Trophoblast cell (in vitro differentiated cells and primary cell): ENCODE measurements at regions not wholly inside any gene's neighbourhood (a gene's known extent, or its start where the extent isn't known, plus 50 kb on each side); places are given as distances from the start of the nearest gene placed in this dataset.

Experiments
- DNase-seq, 2 donors: peaks; one replicate each; pipeline ENCODE4 v3.0.0-alpha.2; 2016
- H2AFZ ChIP-seq: 2 replicates; pipeline ENCODE4 v1.6.1; 2013; ENCODE audit warnings: low read length, moderate library complexity, mild to moderate bottlenecking; ENCODE audit not compliant: insufficient read depth, poor library complexity
- H2AK5ac ChIP-seq: 2 replicates; pipeline ENCODE4 v1.6.1; 2013; ENCODE audit warnings: mild to moderate bottlenecking, low read length
- H2BK120ac ChIP-seq: 2 replicates; pipeline ENCODE4 v1.6.1; 2013; ENCODE audit warnings: low read length, mild to moderate bottlenecking, moderate library complexity; ENCODE audit not compliant: insufficient read depth, poor library complexity
- H2BK12ac ChIP-seq: 2 replicates; pipeline ENCODE4 v1.6.1; 2013; ENCODE audit warnings: mild to moderate bottlenecking, low read length, moderate library complexity
- H2BK5ac ChIP-seq: 2 replicates; pipeline ENCODE4 v1.6.1; 2013; ENCODE audit warnings: low read length, low read depth, moderate library complexity, mild to moderate bottlenecking; ENCODE audit not compliant: poor library complexity
- H3K14ac ChIP-seq: 2 replicates; pipeline ENCODE4 v1.6.1; 2013; ENCODE audit warnings: mild to moderate bottlenecking, low read length
- H3K18ac ChIP-seq: 2 replicates; pipeline ENCODE4 v1.6.1; 2013; ENCODE audit warnings: mild to moderate bottlenecking, low read length
- H3K23ac ChIP-seq: 2 replicates; pipeline ENCODE4 v1.6.1; 2013; ENCODE audit warnings: low read length
- H3K27ac ChIP-seq: 2 replicates; pipeline ENCODE4 v1.5.1; 2013; ENCODE audit warnings: low read depth, mild to moderate bottlenecking, inconsistent platforms, low read length, moderate library complexity
- H3K27me3 ChIP-seq: 2 replicates; pipeline ENCODE4 v1.6.1; 2013; ENCODE audit warnings: inconsistent platforms, mild to moderate bottlenecking, low read length, moderate library complexity; ENCODE audit not compliant: insufficient read depth
- H3K36me3 ChIP-seq, 2 experiments: 1 replicate in 1 of 2; 2 replicates in 1 of 2; pipeline ENCODE4 v1.6.1; 2013; ENCODE audit warnings: low read length in 2 of 2, mild to moderate bottlenecking in 2 of 2, moderate library complexity in 1 of 2; ENCODE audit not compliant: insufficient read depth in 2 of 2, control insufficient read depth in 1 of 2
- H3K4ac ChIP-seq: 2 replicates; pipeline ENCODE4 v1.6.1; 2013; ENCODE audit warnings: low read depth, mild to moderate bottlenecking, low read length, moderate library complexity
- H3K4me1 ChIP-seq, 2 experiments: 1 replicate in 1 of 2; 2 replicates in 1 of 2; pipeline ENCODE4 v1.6.1; 2013; ENCODE audit warnings: low read length in 2 of 2, mild to moderate bottlenecking in 2 of 2, moderate library complexity in 1 of 2; ENCODE audit not compliant: insufficient read depth in 2 of 2, control insufficient read depth in 1 of 2
- H3K4me2 ChIP-seq: 2 replicates; pipeline ENCODE4 v1.6.1; 2013; ENCODE audit warnings: inconsistent platforms, mild to moderate bottlenecking, low read length, moderate library complexity
- H3K4me3 ChIP-seq: 2 replicates; pipeline ENCODE4 v1.5.1; 2013; ENCODE audit warnings: mild to moderate bottlenecking, low read depth, low read length, inconsistent platforms
- H3K79me1 ChIP-seq: one replicate; pipeline ENCODE4 v1.6.1; 2013; ENCODE audit warnings: low read length
- H3K79me2 ChIP-seq: 2 replicates; pipeline ENCODE4 v1.6.1; 2013; ENCODE audit warnings: low read length, mild to moderate bottlenecking; ENCODE audit not compliant: control insufficient read depth, insufficient read depth, poor library complexity
- H3K9ac ChIP-seq: 2 replicates; pipeline ENCODE4 v1.6.1; 2013; ENCODE audit warnings: mild to moderate bottlenecking, low read length
- H3K9me3 ChIP-seq: 2 replicates; pipeline ENCODE4 v1.6.1; 2013; ENCODE audit warnings: low read depth, mild to moderate bottlenecking, control low read depth, inconsistent platforms, low read length; ENCODE audit not compliant: insufficient read depth
- H4K12ac ChIP-seq: 2 replicates; pipeline ENCODE4 v1.6.1; 2013; ENCODE audit warnings: low read depth, mild to moderate bottlenecking, low read length, moderate library complexity
- H4K8ac ChIP-seq: 2 replicates; pipeline ENCODE4 v1.6.1; 2013; ENCODE audit warnings: low read depth, mild to moderate bottlenecking, low read length, moderate library complexity
- H4K91ac ChIP-seq: one replicate; pipeline ENCODE4 v1.6.1; 2013; ENCODE audit warnings: low read depth, mild to moderate bottlenecking, low read length, moderate library complexity
- WGBS: extraction: QIAGEN DNeasy Blood & Tissue Kit; methylation state at CpG from one replicate; pipeline ENCODE4 v1.1.7; 2013; ENCODE audit warnings: missing lambda C conversion rate; ENCODE audit not compliant: insufficient read length, insufficient coverage; ENCODE audit errors: extremely low coverage; 5-methylcytosine and 5-hydroxymethylcytosine counted together

- no peak for DNase-seq
- Histone ChIP-seq H4K12ac (no peak overlapping the region), H3K36me3 (no peaks in the 10 kb centered on the region), H2AFZ (no peak overlapping the region), H3K4me1 (no peaks in the 10 kb centered on the region), H2BK12ac (no peak overlapping the region), H2BK5ac (no peak overlapping the region), H3K79me2 (no peaks in the 10 kb centered on the region), H3K79me1 (no peaks in the 10 kb centered on the region), H2BK120ac (no peak overlapping the region), H2AK5ac (no peak overlapping the region), H3K4me2 (no peak overlapping the region), H4K8ac (no peak overlapping the region), H3K4me3 (no peak overlapping the region), H4K91ac (no peak overlapping the region), H3K27ac (no peak overlapping the region), H3K9me3 (peaks cover 2% of the 10 kb centered on the region), H3K23ac (no peak overlapping the region), H3K18ac (no peak overlapping the region), H3K27me3 (no peaks in the 10 kb centered on the region), H3K9ac (no peak overlapping the region), H3K4ac (no peak overlapping the region), H3K14ac (no peak overlapping the region)
- WGBS = no CpG with 5 or more reads among the region's 2 CpGs
Measured at GRCh38 chr2:128701418-128701817, 382.8 kb upstream of the HS6ST1 start.

GRCh38 chr2:128702616-128703015 is 383.9 kb upstream of the HS6ST1 start:
- Histone ChIP-seq H2BK5ac (no peak overlapping the region), H3K23ac (no peak overlapping the region), H2BK12ac (no peak overlapping the region), H3K9me3 (peaks cover 6% of the 10 kb centered on the region), H2AFZ (no peak overlapping the region), H2AK5ac (no peak overlapping the region), H4K12ac (no peak overlapping the region), H3K4me3 (no peak overlapping the region), H4K91ac (no peak overlapping the region), H3K18ac (no peak overlapping the region), H3K79me1 (no peaks in the 10 kb centered on the region), H3K27ac (no peak overlapping the region), H3K4ac (no peak overlapping the region), H3K14ac (no peak overlapping the region), H3K4me2 (no peak overlapping the region), H3K79me2 (no peaks in the 10 kb centered on the region), H3K36me3 (no peaks in the 10 kb centered on the region), H4K8ac (no peak overlapping the region), H3K4me1 (no peaks in the 10 kb centered on the region), H3K27me3 (no peaks in the 10 kb centered on the region), H2BK120ac (no peak overlapping the region), H3K9ac (no peak overlapping the region)
- DNase-seq = no peak
- no CpG with 5 or more reads among the region's 1 CpG for WGBS

GRCh38 chr2:128708106-128708816 is 389.6 kb upstream of the HS6ST1 start:
- Histone ChIP-seq H3K79me1 (no peaks in the 10 kb centered on the region), H4K91ac (no peak overlapping the region), H3K18ac (no peak overlapping the region), H3K23ac (no peak overlapping the region), H2AK5ac (no peak overlapping the region), H4K12ac (no peak overlapping the region), H2AFZ (no peak overlapping the region), H3K27ac (no peak overlapping the region), H3K36me3 (no peaks in the 10 kb centered on the region), H2BK12ac (no peak overlapping the region), H3K14ac (no peak overlapping the region), H3K4ac (no peak overlapping the region), H4K8ac (no peak overlapping the region), H3K4me1 (no peaks in the 10 kb centered on the region), H3K9me3 (peaks cover 8% of the 10 kb centered on the region), H3K9ac (no peak overlapping the region), H3K27me3 (no peaks in the 10 kb centered on the region), H3K4me3 (no peak overlapping the region), H3K79me2 (no peaks in the 10 kb centered on the region), H2BK5ac (no peak overlapping the region), H2BK120ac (no peak overlapping the region), H3K4me2 (no peak overlapping the region)
- DNase-seq = no peak

- Histone ChIP-seq H3K79me1 (no peaks in the 10 kb centered on the region), H3K27me3 (no peaks in the 10 kb centered on the region), H3K4me1 (no peaks in the 10 kb centered on the region), H3K14ac (no peak overlapping the region), H4K91ac (no peak overlapping the region), H4K12ac (no peak overlapping the region), H3K9ac (no peak overlapping the region), H2AFZ (no peak overlapping the region), H2AK5ac (no peak overlapping the region), H2BK12ac (no peak overlapping the region), H3K9me3 (peaks cover 6% of the 10 kb centered on the region), H3K4me2 (no peak overlapping the region), H2BK5ac (no peak overlapping the region), H2BK120ac (no peak overlapping the region), H3K23ac (no peak overlapping the region), H3K4me3 (no peak overlapping the region), H3K79me2 (no peaks in the 10 kb centered on the region), H3K4ac (no peak overlapping the region), H3K36me3 (no peaks in the 10 kb centered on the region), H3K27ac (no peak overlapping the region), H4K8ac (no peak overlapping the region), H3K18ac (no peak overlapping the region)
- no CpG with 5 or more reads among the region's 5 CpGs for WGBS
- DNase-seq = no peak
Measured at GRCh38 chr2:128710242-128710641, 391.6 kb upstream of the HS6ST1 start.
